Gastrocnemius medialis (tissue), 4 donors: ENCODE measurements at regions not wholly inside any gene's neighbourhood (a gene's known extent, or its start where the extent isn't known, plus 50 kb on each side); places are given as distances from the start of the nearest gene placed in this dataset.

Experiments
- CTCF ChIP-seq, 5 experiments: fragments of 450-650 bp in 3 of 5; fragments of 200-600 bp in 2 of 5; sonication (generic) in 2 of 5; IDR thresholded peaks in 4 of 5; conservative IDR thresholded peaks in 1 of 5; 1 replicate in 4 of 5; 2 replicates in 1 of 5; pipeline ENCODE4 v1.5.1; 2016 to 2019; ENCODE audit warnings: antibody characterized with exemption in 5 of 5, mild to moderate bottlenecking in 3 of 5, moderate library complexity in 3 of 5
- POLR2A ChIP-seq, 2 donors: fragments of 450-650 bp; IDR thresholded peaks; one replicate each; pipeline ENCODE4 v1.6.1; 2017; ENCODE audit warnings: antibody characterized with exemption in 2 of 2, mild to moderate bottlenecking in 2 of 2, moderate library complexity in 2 of 2

- TF ChIP-seq CTCF (IDR thresholded peaks at IDR 0.05 in 4 of 5, conservative IDR thresholded peaks at IDR 0.05 in 1 of 5) (no peak), POLR2A (IDR thresholded peaks at IDR 0.05) (no peak)
Observed at GRCh38 chr3:80754969-80755368, 987.2 kb upstream of the ROBO1 start.
